HG03045 (cell line): ENCODE measurements at regions not wholly inside any gene's neighbourhood (a gene's known extent, or its start where the extent isn't known, plus 50 kb on each side); places are given as distances from the start of the nearest gene placed in this dataset.

Experiments used
- ATAC-seq: cut with Tn5 transposase; IDR thresholded peaks from one replicate; pipeline ENCODE4 v1.9.1; 2021; ENCODE audit warnings: mild to moderate bottlenecking, moderate library complexity; ENCODE audit not compliant: unreplicated experiment

DNA sequence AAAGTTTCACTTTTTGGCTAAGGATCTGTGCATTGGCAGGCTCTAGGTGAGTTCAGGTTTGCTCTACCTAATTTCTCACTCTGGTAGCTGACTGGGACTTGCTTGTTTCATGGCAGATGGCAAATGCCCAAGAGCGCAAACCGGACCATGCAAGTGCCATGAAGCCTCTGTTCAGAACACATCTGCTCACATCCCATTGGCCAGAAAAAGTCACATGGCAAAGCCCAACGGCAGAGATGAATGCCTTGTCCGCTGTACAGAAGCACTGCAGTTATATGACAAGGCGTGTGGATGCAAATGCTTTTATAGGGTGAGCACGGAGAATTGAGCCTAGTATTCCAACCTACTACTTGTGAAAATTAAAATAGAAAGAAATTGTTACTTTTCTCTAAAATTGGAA is 202.2 kb upstream of the HMGA2 start:
- no peak for ATAC-seq

GRCh38 chr12:65623507-65623906 is 200.8 kb upstream of the HMGA2 start:
- ATAC-seq: no peak

DNA sequence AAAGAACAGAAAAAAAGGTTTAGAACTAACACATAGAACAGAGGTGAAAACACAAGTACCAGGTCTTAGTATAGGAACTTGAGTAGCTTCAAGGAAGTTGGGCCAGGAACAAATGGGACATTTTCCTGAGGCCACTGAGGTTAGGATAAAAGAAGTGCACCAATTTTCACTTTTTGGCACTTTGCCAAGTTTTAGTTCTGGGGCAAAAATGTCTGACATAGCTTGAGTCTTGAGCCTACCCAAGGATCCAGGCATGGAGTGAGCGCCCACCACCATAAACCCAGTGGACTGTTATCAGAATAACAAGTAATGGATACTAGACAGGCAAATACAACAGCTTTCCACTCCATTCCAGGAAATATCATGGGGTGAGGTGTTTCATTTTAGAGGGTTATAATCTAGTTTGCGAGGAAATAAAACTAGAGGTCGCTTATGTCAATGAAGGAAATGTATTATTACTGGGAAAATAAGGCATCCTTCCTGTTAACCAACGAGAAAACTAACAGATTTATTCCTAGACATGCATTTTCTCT is 199.7 kb upstream of the HMGA2 start:
- ATAC-seq: no peak

DNA sequence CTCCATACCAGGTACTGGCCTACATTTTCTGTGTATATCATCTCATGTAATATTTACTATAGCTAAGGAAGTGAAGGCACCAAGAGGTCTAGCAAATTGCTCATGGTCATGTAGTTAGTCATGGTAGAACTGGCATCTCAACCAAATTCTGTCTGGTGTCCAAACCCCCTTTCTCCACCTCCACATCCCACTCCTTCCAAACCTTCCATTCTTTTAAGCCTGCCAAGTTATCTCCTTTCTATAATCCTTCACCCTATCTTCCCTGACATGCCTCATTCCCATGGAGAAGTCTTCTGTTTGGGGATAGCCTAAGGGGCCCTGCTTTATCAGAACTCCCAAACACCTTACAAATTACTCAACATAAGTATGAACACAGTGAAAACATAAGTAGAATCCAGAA is 196.2 kb upstream of the HMGA2 start:
- ATAC-seq: no peak

GRCh38 chr12:65630555-65630954 is 193.7 kb upstream of the HMGA2 start:
- ATAC-seq: no peak

DNA sequence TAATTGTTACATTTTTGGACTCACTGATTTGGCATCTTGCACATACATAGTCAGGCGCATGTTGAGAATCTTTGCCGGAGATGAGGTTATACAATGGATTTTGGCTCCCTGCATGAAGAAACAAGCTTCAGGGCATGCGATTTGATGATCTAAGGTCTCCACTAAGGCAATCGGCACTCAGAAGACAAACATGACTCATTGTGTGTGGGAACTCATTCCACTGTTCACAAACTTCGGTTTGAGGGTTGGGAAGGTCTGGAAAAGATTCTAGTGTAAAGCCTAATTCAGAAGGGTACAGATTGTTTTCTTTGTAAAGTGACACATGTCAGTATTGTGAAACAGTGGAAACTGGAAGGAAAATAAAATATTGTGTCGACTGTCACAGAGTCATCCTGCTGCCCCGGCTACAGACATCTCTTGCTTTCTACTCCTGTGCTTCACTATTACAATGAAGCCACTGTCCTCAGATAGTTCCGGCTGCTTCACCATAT is 192.6 kb upstream of the HMGA2 start:
- ATAC-seq: no peak

GRCh38 chr12:65632131-65632855 is 192.0 kb upstream of the HMGA2 start:
- no peak for ATAC-seq

GRCh38 chr12:65634061-65634460 is 190.2 kb upstream of the HMGA2 start:
- no peak for ATAC-seq

- ATAC-seq: no peak
Observed at GRCh38 chr12:65634626-65635331, 189.5 kb upstream of the HMGA2 start.

- ATAC-seq: no peak
Observed at GRCh38 chr12:65636436-65636835, 187.8 kb upstream of the HMGA2 start.

DNA sequence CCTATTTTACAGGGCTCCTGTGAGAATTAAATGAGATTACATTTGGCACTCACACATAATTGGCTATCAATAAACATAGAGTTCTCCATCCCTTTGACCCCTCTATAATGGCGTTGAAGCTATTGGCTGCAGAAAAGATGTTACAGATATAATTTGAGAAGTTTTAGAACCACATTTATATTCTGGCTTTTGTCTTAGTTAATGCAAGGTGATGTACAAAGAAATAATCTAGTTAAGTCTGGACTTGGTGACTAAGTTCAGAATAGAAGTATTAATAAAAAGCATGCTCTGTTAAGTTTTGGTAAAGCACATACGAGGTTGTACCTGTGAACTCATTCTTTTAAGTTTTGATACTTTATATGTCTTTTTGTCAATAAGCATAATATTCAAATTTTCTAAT is 187.1 kb upstream of the HMGA2 start:
- no peak for ATAC-seq

- no peak for ATAC-seq
Observed at GRCh38 chr12:65637774-65638173, 186.5 kb upstream of the HMGA2 start.

DNA sequence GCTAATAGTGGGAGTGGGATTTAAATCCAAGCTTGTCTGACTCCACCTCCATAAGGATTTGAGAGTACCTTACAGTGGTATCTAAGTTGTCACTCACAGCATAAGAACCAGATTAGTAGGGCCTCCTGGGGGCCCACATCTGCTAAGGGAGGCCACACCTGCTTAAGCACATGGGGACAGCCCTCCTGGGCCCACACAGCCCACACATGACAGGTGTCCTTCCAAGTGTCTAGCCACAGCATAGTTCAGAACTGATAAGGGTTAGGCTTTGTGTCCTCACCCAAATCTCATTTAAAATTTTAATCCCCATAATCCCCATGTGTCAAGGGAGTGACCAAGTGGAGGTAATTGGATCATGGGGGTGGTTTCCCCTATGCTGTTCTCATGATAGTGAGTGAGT is 186.0 kb upstream of the HMGA2 start:
- no peak for ATAC-seq

DNA sequence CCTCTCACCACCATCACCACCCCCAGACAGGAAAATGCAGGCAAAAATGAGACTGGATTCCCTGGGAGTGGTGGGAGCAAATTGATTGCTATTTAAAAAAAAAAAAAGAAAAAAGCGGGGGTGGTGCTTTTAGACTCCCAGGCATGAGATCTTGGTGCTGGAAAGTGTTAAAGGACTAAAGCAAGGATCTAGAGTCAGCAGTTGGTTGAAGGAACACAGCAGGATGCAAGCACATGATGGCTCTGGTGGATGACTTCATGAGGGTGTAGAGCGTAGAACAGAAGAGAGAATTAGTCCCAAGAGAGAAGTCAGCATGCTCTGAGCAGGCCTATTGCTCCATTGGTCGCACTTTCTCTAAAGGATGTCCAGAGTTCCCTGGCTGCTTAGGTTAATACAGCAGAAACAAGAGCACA is 183.8 kb upstream of the HMGA2 start:
- no peak for ATAC-seq

GRCh38 chr12:65642061-65642661 is 182.1 kb upstream of the HMGA2 start:
- no peak for ATAC-seq

GRCh38 chr12:65643171-65643570 is 181.1 kb upstream of the HMGA2 start:
- no peak for ATAC-seq

DNA sequence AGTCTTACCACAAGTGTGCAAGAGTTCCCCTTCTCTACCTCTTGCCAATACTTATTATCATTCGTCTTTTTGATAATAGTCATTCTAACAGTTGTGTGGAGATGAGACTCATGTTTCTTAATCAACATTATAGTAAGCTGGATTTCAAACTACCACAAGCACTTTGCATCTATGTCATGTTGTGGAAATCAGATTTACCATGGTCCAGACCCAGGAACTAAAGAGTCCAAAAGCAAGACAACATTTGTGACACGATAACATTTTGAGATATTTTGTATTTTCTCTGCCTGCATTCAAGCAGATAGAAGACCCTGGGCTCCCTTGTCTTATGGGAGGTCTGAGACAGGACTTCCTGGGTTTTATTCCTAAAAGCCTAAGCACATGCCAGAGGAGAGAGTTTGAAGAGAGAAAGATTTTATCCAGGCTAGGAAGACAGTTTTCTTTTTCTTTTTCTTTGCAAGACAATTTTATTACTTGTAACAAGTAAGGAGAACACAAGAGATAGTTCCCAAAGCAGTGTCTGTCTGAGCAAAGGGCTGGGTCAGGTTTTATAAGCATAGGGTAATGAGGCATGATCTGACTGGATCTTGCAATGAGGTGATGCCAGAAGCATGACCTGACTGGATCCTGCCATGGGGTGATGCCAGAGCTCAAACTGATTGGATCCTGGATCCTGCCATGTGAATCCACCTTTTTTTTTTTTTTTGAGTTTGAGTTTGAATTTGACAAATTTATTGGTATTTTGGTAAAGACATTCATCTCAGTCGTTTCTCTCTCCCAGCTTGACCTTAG is 180.5 kb upstream of the HMGA2 start:
- no peak for ATAC-seq

DNA sequence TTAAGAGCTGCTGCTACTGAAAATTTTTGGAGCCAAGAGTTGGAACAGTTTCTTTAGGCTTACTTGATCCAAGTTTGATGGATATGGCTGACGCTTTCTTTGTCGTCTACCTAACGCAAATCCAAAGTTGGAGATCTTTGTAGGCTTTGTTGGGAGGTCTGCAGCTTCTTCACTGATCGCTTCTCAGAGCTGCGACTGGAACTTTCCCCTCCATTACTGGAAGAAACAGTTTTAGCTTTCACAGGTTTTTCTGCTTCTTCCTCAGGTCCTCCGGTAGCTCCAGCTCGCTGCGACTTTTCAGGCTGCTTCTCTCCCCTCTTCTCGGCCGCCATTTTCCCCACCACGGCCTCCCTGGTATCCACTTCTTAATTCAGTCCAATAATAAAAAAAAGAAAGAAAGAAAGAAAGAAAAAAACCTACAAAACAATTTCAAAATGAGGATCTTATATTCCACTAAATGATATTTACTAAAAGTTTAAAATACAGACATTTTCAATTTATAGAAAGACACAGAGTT is 178.1 kb upstream of the HMGA2 start:
- ATAC-seq: no peak

GRCh38 chr12:65647074-65647473 is 177.2 kb upstream of the HMGA2 start:
- no peak for ATAC-seq

- ATAC-seq: no peak
Observed at GRCh38 chr12:65648461-65648860, 175.8 kb upstream of the HMGA2 start.

DNA sequence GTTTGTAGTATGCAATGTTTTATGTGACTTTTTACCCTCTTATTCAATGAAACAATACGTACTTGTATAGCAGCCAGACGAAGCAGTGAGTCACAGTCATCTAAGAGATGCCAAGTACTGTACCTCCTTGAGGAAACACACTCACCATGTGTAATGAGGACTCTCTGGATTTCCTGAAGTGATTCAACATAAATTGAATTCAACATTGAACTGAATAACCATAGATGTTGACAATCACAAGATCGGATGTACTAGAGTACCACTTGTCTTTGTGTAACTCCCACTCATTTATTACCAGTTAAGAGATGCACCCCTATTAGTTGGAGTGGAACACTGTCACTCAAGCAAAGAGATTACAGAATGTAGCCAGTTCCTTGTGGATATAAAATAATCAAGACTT is 175.2 kb upstream of the HMGA2 start:
- no peak for ATAC-seq
